Kidney (tissue), 13 donors: ENCODE measurements at regions not wholly inside any gene's neighbourhood (a gene's known extent, or its start where the extent isn't known, plus 50 kb on each side); places are given as distances from the start of the nearest gene placed in this dataset.

Experiments
- DNase-seq, 5 donors: peaks; one replicate each; pipeline ENCODE4 v3.0.0-alpha.2; 2013 to 2020
- FAIRE-seq: peaks from 2 replicates; lab custom pipeline; 2012; peaks lifted over from hg19 to GRCh38; lab: Jason Lieb, UNC
- H3K27ac ChIP-seq, 2 donors: one replicate each; pipeline ENCODE4 v1.7.0; 2013; ENCODE audit warnings: low read depth in 2 of 2, low read length in 2 of 2, inconsistent platforms in 1 of 2
- H3K27me3 ChIP-seq: one replicate; pipeline ENCODE4 v1.7.1; 2013; ENCODE audit warnings: low read length, inconsistent platforms; ENCODE audit not compliant: control insufficient read depth, insufficient read depth
- H3K36me3 ChIP-seq, 3 donors: one replicate each; pipeline versions ENCODE4 v1.7.0 to v1.7.1; 2013; ENCODE audit warnings: low read length in 3 of 3, control low read depth in 1 of 3, inconsistent platforms in 1 of 3; ENCODE audit not compliant: insufficient read depth in 3 of 3, control insufficient read depth in 2 of 3
- H3K4me1 ChIP-seq, 3 donors: one replicate each; pipeline versions ENCODE4 v1.7.0 to v1.7.1; 2013; ENCODE audit warnings: low read length in 3 of 3, inconsistent platforms in 1 of 3, low read depth in 1 of 3; ENCODE audit not compliant: control insufficient read depth in 2 of 3, insufficient read depth in 2 of 3
- H3K4me3 ChIP-seq, 3 donors: one replicate each; pipeline versions ENCODE4 v1.7.0 to v1.8.1; 2013; ENCODE audit warnings: low read length in 3 of 3, control low read depth in 1 of 3, inconsistent platforms in 1 of 3
- H3K9ac ChIP-seq, 3 donors: one replicate each; pipeline versions ENCODE4 v1.7.0 to v1.7.1; 2013; ENCODE audit warnings: low read length in 3 of 3, control low read depth in 1 of 3, inconsistent platforms in 1 of 3
- H3K9me3 ChIP-seq, 3 donors: one replicate each; pipeline versions ENCODE4 v1.7.0 to v1.7.1; 2013; ENCODE audit warnings: low read length in 3 of 3, control low read depth in 1 of 3, inconsistent platforms in 1 of 3; ENCODE audit not compliant: control insufficient read depth in 2 of 3, insufficient read depth in 1 of 3
- CTCF ChIP-seq: IDR thresholded peaks from 3 replicates; pipeline ENCODE4 v1.5.1; 2012; ENCODE audit warnings: mild to moderate bottlenecking, moderate library complexity, borderline replicate concordance; ENCODE audit not compliant: insufficient read depth; ENCODE audit errors: extremely low read depth
- intact Hi-C: fragments of 100-400 bp; cut with DNase I; formaldehyde crosslinking; loops from one replicate; pipeline ENCODE4 v1.11.1; 2022
- donor health status: control.
- donor health status: control.
- donor health status: control.
- donor health status: control.
- donor health status: control.
- donor health status: DM: yes; HTN: yes; CAD: no.
- donor health status: Normal renal cell carcinoma (clear cell type).

DNA sequence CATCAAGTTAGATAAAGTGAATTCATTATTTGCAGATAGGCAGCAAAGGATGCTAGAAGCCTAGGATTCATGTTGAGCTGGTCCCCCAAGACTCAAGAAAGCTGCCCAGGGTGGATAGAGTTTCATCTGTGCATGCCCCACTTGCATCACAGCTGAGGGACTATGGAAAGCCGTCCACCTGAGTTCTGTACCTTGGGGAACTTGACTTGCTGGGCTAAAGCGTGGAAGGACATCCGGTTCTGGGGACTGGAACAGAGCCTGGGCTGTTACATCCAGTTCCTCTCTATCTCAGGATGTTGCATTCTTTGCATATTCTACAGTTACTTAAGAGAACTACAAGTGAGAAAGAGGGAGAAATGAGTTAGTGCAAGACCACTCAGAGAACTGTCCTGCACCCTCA lies 458.4 kb downstream of the SHISA9 start:
- intact Hi-C loops = no loop called here
- no peak for TF ChIP-seq CTCF
- no peak overlapping the region for H3K27ac ChIP-seq
- FAIRE-seq (no peak), DNase-seq (no peak)
- H3K9me3 ChIP-seq = peaks cover 0 to 14% (median 0%) of the 10 kb centered on the region in 3 donors
- no peak overlapping the region for H3K9ac ChIP-seq
- H3K4me1 ChIP-seq = no peaks in the 10 kb centered on the region
- no peak overlapping the region for H3K4me3 ChIP-seq
- H3K36me3 ChIP-seq = no peaks in the 10 kb centered on the region
- H3K27me3 ChIP-seq = no peaks in the 10 kb centered on the region

DNA sequence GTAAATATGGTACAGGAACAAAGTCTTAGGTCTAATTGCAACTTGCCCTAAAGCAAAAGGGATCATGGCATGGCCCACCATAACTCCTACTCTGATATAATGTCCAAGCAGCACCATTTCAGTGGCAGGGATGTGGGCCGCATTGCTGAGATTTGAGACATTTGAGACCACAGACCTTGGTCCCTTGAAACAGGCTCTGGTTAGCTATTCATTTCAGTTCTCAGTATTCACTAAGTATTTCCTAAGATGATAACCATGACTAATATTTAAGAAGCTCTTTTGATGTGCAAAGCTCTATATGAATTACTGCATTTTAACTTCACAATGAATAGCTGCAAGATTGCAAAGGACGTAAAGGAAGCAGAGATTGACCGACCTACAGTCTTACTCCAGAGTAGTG lies 471.0 kb downstream of the SHISA9 start:
- intact Hi-C loops = no loop called here
- H3K4me3 ChIP-seq = no peak overlapping the region
- FAIRE-seq = no peak

DNA sequence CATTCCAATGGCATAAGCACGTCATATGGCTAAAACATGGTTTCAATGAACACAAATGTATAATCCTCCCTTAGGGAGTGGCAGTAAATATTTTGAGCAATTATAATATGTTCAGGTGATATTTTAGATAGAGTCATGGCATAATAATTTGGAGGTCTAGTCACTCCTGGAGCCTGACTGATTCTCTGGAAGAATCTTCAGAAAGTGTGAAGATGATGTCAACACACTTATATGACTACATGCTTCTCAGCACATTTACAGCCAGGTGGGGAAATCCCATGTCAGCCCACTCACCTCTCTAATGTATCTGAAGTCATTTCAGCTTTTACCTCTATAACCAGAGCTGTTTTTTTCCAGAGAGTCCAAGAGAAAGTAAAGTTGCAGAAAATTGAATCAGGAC lies 474.8 kb downstream of the SHISA9 start:
- H3K4me1 ChIP-seq = no peaks in the 10 kb centered on the region
- DNase-seq (no peak), FAIRE-seq (no peak)
- H3K4me3 ChIP-seq = no peak overlapping the region
- H3K27ac ChIP-seq = no peak overlapping the region
- H3K36me3 ChIP-seq = no peaks in the 10 kb centered on the region
- intact Hi-C loops = no loop called here
- no peaks in the 10 kb centered on the region for H3K9me3 ChIP-seq
- H3K9ac ChIP-seq = no peak overlapping the region
- no peaks in the 10 kb centered on the region for H3K27me3 ChIP-seq
- TF ChIP-seq CTCF = no peak

More for the DNA sequence above, 471.0 kb downstream of the SHISA9 start:
- H3K4me1 ChIP-seq = no peaks in the 10 kb centered on the region
- no peak overlapping the region for H3K27ac ChIP-seq
- H3K9ac ChIP-seq = no peak overlapping the region
- H3K36me3 ChIP-seq = no peaks in the 10 kb centered on the region
- H3K9me3 ChIP-seq = no peaks in the 10 kb centered on the region
- no peak for DNase-seq
- no peaks in the 10 kb centered on the region for H3K27me3 ChIP-seq
- no peak for TF ChIP-seq CTCF

GRCh38 chr16:13377143-13377542 lies 475.7 kb downstream of the SHISA9 start:
- intact Hi-C loops = no loop called here
- Histone ChIP-seq H3K9ac (no peak overlapping the region), H3K4me3 (no peak overlapping the region), H3K36me3 (no peaks in the 10 kb centered on the region), H3K27me3 (no peaks in the 10 kb centered on the region), H3K27ac (no peak overlapping the region), H3K4me1 (no peaks in the 10 kb centered on the region), H3K9me3 (no peaks in the 10 kb centered on the region)
- no peak for TF ChIP-seq CTCF
- DNase-seq (no peak), FAIRE-seq (no peak)
